GM04504 (cell line): ENCODE measurements at regions not wholly inside any gene's neighbourhood (a gene's known extent, or its start where the extent isn't known, plus 50 kb on each side); places are given as distances from the start of the nearest gene placed in this dataset.

ENCODE experiments used
- DNase-seq: peaks from one replicate; pipeline ENCODE4 v3.0.0-alpha.2; 2012; ENCODE audit warnings: low read depth

- no peak for DNase-seq
Measured at GRCh38 chr5:68352166-68352565, 136.6 kb downstream of the PIK3R1 start.

GRCh38 chr5:68353605-68354004, 138.0 kb downstream of the PIK3R1 start:
- DNase-seq = no peak

- no peak for DNase-seq
Measured at GRCh38 chr5:68354315-68354714, 138.8 kb downstream of the PIK3R1 start.

GRCh38 chr5:68356216-68356615, 140.7 kb downstream of the PIK3R1 start:
- no peak for DNase-seq

GRCh38 chr5:68356623-68357022, 141.1 kb downstream of the PIK3R1 start:
- DNase-seq = no peak

- no peak for DNase-seq
Measured at GRCh38 chr5:68359699-68360098, 144.1 kb downstream of the PIK3R1 start.

GRCh38 chr5:68362331-68362730, 146.8 kb downstream of the PIK3R1 start:
- no peak for DNase-seq

GRCh38 chr5:68365889-68366288, 150.3 kb downstream of the PIK3R1 start:
- no peak for DNase-seq

GRCh38 chr5:68367287-68367686, 151.7 kb downstream of the PIK3R1 start:
- DNase-seq = no peak

GRCh38 chr5:68367717-68368116, 152.2 kb downstream of the PIK3R1 start:
- DNase-seq = no peak

- no peak for DNase-seq
Measured at GRCh38 chr5:68368311-68369022, 152.9 kb downstream of the PIK3R1 start.

GRCh38 chr5:68369023-68369359, 153.4 kb downstream of the PIK3R1 start:
- no peak for DNase-seq

- no peak for DNase-seq
Measured at GRCh38 chr5:68369457-68370125, 154.0 kb downstream of the PIK3R1 start.

GRCh38 chr5:68370196-68370595, 154.6 kb downstream of the PIK3R1 start:
- no peak for DNase-seq

- no peak for DNase-seq
Measured at GRCh38 chr5:68371607-68372006, 156.1 kb downstream of the PIK3R1 start.

GRCh38 chr5:68372161-68372560, 156.6 kb downstream of the PIK3R1 start:
- no peak for DNase-seq

- no peak for DNase-seq
Measured at GRCh38 chr5:68373050-68373449, 157.5 kb downstream of the PIK3R1 start.

GRCh38 chr5:68374796-68375518, 159.4 kb downstream of the PIK3R1 start:
- peak; percentile 27 for DNase-seq

- DNase-seq = no peak
Measured at GRCh38 chr5:68375540-68375939, 160.0 kb downstream of the PIK3R1 start.

GRCh38 chr5:68376935-68377334, 161.4 kb downstream of the PIK3R1 start:
- no peak for DNase-seq

- no peak for DNase-seq
Measured at GRCh38 chr5:68377733-68378132, 162.2 kb downstream of the PIK3R1 start.

GRCh38 chr5:68378204-68378820, 162.8 kb downstream of the PIK3R1 start:
- DNase-seq = no peak
